ENCODE measurements at regions not wholly inside any gene's neighbourhood (a gene's known extent, or its start where the extent isn't known, plus 50 kb on each side); places are given as distances from the start of the nearest gene placed in this dataset.

GRCh38 chr15:58271410-58271809 is 133.2 kb downstream of the AQP9 start:
- no peak for DNase-seq

DNA sequence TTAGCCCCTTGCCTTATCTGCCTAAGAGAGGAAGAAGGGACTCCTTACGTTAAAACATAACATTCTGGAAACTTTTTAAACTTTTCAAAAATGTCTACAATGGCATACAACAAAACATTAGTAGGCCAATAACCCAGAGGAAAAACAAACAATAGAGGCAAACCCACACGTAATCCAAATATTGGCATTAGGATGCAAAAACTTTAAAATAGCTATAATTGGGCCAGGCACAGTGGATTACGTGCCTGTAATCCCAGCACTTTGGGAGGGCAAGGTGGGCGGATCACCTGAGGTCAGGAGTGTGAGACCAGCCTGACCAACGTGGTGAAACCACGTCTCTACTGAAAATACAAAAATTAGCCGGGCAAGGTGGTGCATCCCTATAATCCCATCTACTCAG is 134.9 kb downstream of the AQP9 start:
- no peak for DNase-seq

GRCh38 chr15:58274885-58275284 is 136.7 kb downstream of the AQP9 start:
- DNase-seq = no peak

- DNase-seq = no peak
These were observed 137.6 kb downstream of the AQP9 start for GRCh38 chr15:58275785-58276184.

GRCh38 chr15:58276924-58277323 is 138.7 kb downstream of the AQP9 start:
- DNase-seq = no peak

- no peak for DNase-seq
These were observed 139.2 kb downstream of the AQP9 start for GRCh38 chr15:58277333-58277732.

DNA sequence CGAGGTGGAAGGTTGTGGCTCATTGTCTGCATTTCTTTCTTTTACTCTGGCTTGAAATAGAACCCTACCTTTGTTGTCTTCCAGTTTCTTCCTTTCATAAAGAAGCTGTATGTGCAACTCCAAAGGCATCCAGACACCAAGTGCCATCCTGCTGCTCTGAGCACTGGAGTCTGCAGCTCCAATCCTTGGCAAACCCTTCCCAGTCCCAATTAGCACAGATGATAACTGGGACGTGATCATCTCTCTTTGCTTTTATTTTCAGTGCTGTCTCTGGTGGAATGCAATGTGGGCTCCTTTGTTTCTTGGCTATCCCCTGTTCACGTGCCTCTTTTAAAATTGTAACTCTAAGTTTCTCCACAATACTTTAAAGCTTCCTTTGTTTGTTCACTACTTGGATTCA is 140.9 kb downstream of the AQP9 start:
- no peak for DNase-seq

DNA sequence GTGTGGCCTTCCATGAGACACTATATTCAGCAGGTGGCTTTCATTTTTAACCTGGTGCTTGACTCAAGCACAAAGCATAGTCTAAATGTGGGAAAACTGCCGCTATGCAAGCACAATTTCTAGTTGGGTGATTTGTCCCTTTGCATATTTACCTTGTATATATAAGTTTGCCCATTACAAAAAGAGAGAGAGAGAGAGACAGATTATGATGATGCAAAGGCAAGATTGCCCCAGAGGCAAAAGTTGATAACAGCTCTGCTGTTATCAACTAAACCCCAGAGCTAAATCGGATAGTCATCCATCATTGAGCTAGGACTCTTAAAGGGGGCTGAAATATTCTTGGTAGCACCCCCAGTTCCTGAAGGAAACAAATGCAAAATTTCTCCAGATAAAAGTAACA is 141.5 kb downstream of the AQP9 start:
- DNase-seq = no peak

DNA sequence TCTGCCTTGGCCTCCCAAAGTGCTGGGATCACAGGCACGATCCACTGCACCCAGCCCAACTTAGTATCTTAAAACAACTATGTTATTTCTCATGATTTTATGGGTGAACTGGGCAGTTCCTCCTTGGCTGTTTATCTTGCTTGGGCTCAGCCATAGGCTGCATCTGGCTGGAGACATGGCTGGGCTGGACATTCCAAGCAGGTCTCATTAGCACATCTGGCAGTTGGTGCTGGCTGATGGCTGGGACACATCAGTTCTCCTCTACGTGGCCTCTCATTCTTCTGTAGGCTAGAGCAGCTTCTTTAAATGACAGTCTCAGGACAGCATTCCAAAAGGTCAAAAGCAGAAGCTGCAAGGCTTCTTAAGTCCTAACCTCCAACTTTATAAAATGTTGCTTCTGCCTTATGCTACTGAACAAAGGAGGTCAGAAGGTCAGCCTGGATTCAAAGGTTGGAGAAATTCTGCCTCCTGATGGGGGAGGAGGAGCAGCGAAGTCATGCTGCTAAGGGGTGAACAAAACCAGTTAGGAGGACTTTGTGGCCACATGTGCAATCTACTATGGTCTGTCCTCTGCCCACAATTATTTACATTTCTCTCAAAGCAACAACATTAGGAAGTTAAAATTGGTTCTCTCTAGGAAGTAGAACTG is 144.0 kb downstream of the AQP9 start:
- peak; percentile 34 for DNase-seq

DNA sequence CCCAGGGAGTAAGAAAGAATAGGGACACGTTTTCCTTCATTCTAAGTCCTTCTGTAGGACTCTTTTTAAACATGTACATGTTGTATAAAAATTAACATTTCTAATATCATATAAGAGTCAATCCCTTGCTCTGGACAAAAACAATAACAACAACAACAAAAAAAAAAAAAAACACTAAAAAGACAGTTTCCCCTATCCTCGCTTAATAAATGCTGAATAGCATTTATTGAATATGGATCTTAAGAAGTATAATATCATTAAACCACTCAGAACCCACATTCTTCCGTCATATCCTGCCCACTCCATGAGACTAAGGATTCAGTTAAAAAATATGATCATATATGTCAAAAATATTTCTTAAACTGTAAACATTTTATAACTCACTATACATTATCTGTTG is 145.1 kb downstream of the AQP9 start:
- no peak for DNase-seq

- no peak for DNase-seq
These were observed 146.1 kb downstream of the AQP9 start for GRCh38 chr15:58284293-58284692.

- DNase-seq = no peak
These were observed 146.4 kb upstream of the LIPC start for GRCh38 chr15:58285212-58285920.

DNA sequence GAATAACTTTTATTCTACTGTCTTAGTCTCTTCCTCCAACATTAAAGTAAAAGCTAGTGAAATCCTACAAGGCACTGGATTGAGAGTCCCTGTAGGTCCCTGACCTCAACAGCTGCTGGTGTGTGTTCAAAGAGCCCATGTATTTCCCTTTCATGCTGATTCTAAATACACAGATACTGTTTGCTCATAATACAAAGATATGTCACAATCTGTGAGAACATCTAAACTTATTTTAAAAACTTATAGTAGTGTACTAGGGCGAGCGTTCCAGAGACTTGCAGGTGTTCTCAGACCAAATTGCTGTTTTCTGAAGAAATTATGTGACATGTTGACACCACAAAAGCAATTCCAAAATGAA is 145.9 kb upstream of the LIPC start:
- no peak for DNase-seq

- DNase-seq = no peak
These were observed 145.3 kb upstream of the LIPC start for GRCh38 chr15:58286523-58286922.

DNA sequence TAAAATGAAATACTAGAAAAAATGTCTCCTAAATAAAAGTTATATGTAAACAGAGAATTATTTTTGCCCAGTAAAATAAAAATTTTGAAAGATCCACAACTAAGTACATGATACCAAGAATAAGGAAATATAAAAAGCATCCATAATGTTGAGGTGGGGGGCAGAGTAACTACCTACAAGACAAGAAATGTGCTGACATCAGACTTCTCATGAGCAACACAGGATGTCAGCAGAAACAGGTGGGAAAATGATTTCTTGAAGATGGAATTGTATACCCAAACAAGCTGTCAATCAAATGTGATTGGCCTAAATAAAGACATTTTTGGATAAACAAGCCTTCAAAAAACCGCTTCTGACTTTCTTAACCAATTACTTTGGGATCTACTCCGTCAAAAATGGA is 143.9 kb upstream of the LIPC start:
- no peak for DNase-seq

GRCh38 chr15:58288592-58288991 is 143.2 kb upstream of the LIPC start:
- DNase-seq = no peak

DNA sequence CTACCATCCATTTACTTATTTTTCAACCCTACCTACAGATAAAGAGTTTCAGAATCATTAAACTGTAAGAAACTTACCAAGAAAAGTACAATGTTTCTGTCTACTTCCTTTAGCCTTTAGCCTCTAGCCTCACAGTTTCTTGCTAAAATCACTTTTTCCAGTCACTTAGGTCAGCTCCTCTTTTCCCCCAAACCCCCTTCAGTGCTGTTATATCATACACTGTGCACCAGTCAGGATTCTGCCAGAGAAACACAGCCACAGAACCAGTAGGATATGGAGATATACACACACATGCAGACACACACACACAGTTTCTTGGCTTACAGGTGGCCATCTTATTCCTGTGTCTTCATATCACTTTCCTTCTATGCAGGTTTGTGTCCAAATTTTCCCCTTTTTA is 139.9 kb upstream of the LIPC start:
- DNase-seq = no peak

DNA sequence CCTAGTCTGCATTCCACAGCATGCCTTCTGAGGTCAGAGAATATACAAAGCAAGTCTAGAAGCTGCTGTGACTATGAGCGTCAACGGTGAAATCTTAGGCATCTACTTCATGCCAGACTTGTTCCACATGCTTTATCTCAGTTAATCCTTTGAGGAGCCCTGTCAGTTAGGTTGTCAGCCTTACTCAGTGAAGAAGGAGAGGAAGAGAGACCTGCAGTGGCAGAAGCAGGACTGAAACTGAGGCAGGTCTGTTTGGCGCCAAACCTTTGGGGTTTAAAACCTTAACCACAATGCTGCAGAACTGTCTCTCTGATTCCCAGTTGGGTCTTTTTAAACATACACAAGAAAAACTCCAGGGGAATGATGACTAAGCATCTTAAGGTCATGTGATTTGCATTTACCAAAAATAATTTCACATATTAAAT is 139.0 kb upstream of the LIPC start:
- DNase-seq = no peak

DNA sequence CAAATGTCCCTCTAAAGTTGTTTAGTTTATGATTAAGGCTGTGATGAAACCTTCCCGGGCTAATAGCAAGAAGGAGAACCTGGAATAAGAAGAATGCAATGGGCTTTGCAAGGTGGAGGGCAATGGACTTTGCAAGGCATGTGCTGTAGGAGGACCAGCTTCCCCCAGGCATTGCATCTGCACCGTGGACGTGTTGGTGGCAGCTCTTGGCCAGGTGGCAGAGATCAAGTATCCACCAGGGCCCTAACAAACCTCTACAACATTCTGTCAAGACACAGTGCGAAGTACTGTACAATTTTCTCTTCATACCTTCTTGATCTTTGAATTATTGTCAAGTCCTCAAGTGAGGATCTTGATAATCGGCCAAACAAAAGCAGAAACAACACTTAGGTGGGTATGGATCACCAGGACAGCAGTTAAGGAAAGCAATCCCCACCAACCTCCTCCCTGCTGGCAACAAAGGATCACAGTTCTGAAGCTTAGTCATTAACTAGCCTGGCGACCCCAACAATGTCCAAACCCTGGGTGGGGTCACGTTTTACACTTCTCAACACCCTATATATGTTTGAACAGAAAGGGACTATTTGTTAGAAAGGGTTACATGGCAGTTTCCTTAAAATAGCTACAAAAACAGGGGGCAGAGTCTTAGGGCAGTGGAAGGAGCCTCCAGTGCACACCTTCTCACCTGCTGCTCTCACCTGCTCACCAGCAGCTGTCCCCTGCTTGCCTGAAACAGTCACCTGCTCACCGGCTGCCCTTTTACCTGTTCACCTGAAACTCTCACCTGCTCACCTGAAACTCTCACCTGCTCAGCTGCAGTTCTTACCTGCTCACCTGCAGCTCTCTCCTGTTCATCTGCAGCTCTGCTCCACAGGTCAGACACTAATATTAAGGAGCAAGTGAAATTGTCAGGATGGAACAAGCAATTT is 137.9 kb upstream of the LIPC start:
- DNase-seq = no peak

DNA sequence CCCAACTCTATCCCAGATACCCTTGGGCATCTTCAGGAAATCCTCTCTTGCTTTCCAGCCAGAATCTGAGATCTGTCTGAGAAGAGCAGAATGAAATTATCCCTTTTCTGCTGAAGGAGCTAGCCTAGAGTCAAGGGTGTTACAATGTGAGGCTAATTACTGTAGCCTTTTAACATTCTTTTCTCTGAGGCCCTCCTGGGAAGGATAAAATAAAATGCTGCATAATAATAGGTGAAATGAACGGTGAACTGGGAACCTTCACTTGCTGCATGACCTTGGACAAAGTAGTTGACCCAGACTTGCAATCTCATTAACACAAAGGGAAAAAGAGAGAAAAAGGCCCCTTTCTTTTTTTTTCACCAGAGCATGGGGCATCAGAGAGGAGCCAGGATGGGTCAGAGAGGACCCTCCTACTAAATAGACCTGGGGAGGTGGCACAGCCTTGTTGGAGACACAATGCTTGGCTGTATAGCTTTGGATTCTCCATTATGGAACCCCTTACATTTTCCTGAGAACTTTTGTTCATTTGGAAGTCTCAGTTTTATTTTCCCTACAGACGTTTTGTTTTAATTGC is 137.0 kb upstream of the LIPC start:
- DNase-seq = no peak

DNA sequence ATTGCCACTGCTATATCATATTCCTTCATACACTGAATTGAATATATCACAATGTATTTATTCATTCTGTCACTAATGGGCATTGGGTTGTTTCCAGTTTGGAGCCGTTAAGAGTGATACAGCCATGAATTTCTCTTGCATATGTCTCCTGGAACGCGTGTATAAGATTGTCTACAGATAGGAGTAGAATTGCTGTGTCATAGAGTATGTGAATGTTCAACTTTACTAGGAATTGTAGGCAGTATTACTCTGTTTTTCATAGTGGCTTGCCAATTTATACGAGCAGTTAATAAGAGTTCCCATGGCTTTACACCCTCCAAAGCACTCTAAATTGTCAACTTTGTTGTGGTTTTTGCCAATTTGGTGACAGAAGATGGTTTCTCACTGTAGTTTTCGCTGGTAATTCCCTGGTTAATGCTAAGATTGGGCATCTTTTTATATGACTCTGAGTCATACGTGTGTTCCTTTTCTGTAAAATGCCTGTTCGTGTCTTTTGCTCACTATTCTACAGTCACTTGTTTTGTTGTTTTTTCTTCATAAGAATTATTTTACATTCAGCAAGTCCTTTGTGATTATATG is 136.1 kb upstream of the LIPC start:
- DNase-seq = no peak

- DNase-seq = no peak
These were observed 135.5 kb upstream of the LIPC start for GRCh38 chr15:58296276-58296675.

DNA sequence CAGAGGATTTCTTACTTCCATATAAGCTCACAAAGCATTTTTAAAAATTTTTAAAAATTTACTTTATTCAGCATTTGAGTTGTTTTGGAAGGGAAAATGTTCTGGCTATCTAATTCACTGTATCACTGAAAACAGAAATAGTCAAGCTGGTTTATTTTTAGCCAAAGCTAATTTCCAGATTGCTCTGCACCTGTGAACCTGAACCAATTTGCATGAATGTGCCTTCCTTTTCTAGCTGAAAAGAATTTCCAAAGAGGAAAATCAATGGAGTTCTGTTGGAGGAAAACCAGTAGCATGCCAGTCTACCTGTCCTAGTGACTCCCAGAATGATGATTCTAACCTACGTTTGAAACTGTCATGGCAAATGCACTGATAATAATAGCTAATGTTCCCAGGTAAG is 134.2 kb upstream of the LIPC start:
- no peak for DNase-seq
